Mesodermal cell (in vitro differentiated cells): ENCODE measurements at regions not wholly inside any gene's neighbourhood (a gene's known extent, or its start where the extent isn't known, plus 50 kb on each side); places are given as distances from the start of the nearest gene placed in this dataset.

Source experiments
- H3K27ac ChIP-seq: 2 replicates; pipeline ENCODE4 v1.7.0; 2013; ENCODE audit warnings: mild to moderate bottlenecking, low read depth, low read length, moderate library complexity; ENCODE audit not compliant: severe bottlenecking
- H3K36me3 ChIP-seq: 2 replicates; pipeline ENCODE4 v1.7.1; 2013; ENCODE audit warnings: mild to moderate bottlenecking, low read length, moderate library complexity; ENCODE audit not compliant: control insufficient read depth, insufficient read depth
- H3K4me1 ChIP-seq: one replicate; pipeline ENCODE4 v1.7.1; 2013; ENCODE audit warnings: mild to moderate bottlenecking, low read length; ENCODE audit not compliant: insufficient read depth, control insufficient read depth, poor library complexity, severe bottlenecking
- H3K4me3 ChIP-seq: 2 replicates; pipeline ENCODE4 v1.7.0; 2013; ENCODE audit warnings: low read length, control low read depth, mild to moderate bottlenecking; ENCODE audit not compliant: insufficient read depth, poor library complexity, severe bottlenecking; ENCODE audit errors: extremely low read depth
- H3K9me3 ChIP-seq: 2 replicates; pipeline ENCODE4 v1.7.1; 2013; ENCODE audit warnings: mild to moderate bottlenecking, low read length, moderate library complexity; ENCODE audit not compliant: control insufficient read depth
- WGBS, 2 experiments: methylation state at CpG; one replicate each; pipeline ENCODE4 v1.1.5; 2013; ENCODE audit warnings: missing lambda C conversion rate in 2 of 2; ENCODE audit not compliant: insufficient coverage in 2 of 2; 5-methylcytosine and 5-hydroxymethylcytosine counted together

GRCh38 chr16:66204756-66205155, 161.7 kb upstream of the CDH5 start:
- Histone ChIP-seq H3K27ac (no peak overlapping the region), H3K36me3 (no peaks in the 10 kb centered on the region), H3K4me3 (no peak overlapping the region), H3K4me1 (no peaks in the 10 kb centered on the region), H3K9me3 (peaks cover 5% of the 10 kb centered on the region)
- WGBS, 2 experiments, result no CpG with 5 or more reads among the region's 3 CpGs

- WGBS, 2 experiments, result 97 to 100% methylated on average over 2 to 4 of the region's 4 CpGs
- no peaks in the 10 kb centered on the region for H3K4me1 ChIP-seq
- H3K9me3 ChIP-seq, result peaks cover 5% of the 10 kb centered on the region
- H3K27ac ChIP-seq, result no peak overlapping the region
- no peak overlapping the region for H3K4me3 ChIP-seq
- H3K36me3 ChIP-seq, result no peaks in the 10 kb centered on the region
Measured at GRCh38 chr16:66203476-66203875, 163.0 kb upstream of the CDH5 start.

GRCh38 chr16:66199189-66199588, 167.3 kb upstream of the CDH5 start:
- WGBS, 2 experiments, result 100% methylated on average over 1 of the region's 1 CpG
- Histone ChIP-seq H3K9me3 (no peaks in the 10 kb centered on the region), H3K4me1 (no peaks in the 10 kb centered on the region), H3K36me3 (no peaks in the 10 kb centered on the region), H3K27ac (no peak overlapping the region), H3K4me3 (no peak overlapping the region)

GRCh38 chr16:66198641-66199040, 167.8 kb upstream of the CDH5 start:
- H3K27ac ChIP-seq, result no peak overlapping the region
- no peaks in the 10 kb centered on the region for H3K4me1 ChIP-seq
- H3K9me3 ChIP-seq, result no peaks in the 10 kb centered on the region
- no peaks in the 10 kb centered on the region for H3K36me3 ChIP-seq
- WGBS, 2 experiments, result 20% methylated on average over 1 of the region's 3 CpGs; no CpG with 5 or more reads in 1 of the 2 experiments
- no peak overlapping the region for H3K4me3 ChIP-seq

- WGBS, 2 experiments, result 86 to 100% methylated on average over 1 of the region's 4 CpGs
- H3K4me1 ChIP-seq, result no peaks in the 10 kb centered on the region
- no peak overlapping the region for H3K4me3 ChIP-seq
- no peaks in the 10 kb centered on the region for H3K9me3 ChIP-seq
- H3K36me3 ChIP-seq, result no peaks in the 10 kb centered on the region
- H3K27ac ChIP-seq, result no peak overlapping the region
Measured at GRCh38 chr16:66197668-66198278, 168.7 kb upstream of the CDH5 start.

GRCh38 chr16:66196770-66197169, 169.7 kb upstream of the CDH5 start:
- Histone ChIP-seq H3K9me3 (no peaks in the 10 kb centered on the region), H3K36me3 (no peaks in the 10 kb centered on the region), H3K4me1 (no peaks in the 10 kb centered on the region), H3K27ac (no peak overlapping the region), H3K4me3 (no peak overlapping the region)
- 83 to 91% methylated on average over 2 to 3 of the region's 3 CpGs for WGBS, 2 experiments

GRCh38 chr16:66194866-66195265, 171.6 kb upstream of the CDH5 start:
- H3K9me3 ChIP-seq, result no peaks in the 10 kb centered on the region
- H3K27ac ChIP-seq, result no peak overlapping the region
- no peaks in the 10 kb centered on the region for H3K36me3 ChIP-seq
- H3K4me3 ChIP-seq, result no peak overlapping the region
- H3K4me1 ChIP-seq, result no peaks in the 10 kb centered on the region

- H3K4me1 ChIP-seq, result no peaks in the 10 kb centered on the region
- H3K4me3 ChIP-seq, result no peak overlapping the region
- WGBS, 2 experiments, result 87 to 95% methylated on average over 2 to 3 of the region's 5 CpGs
- no peaks in the 10 kb centered on the region for H3K36me3 ChIP-seq
- no peak overlapping the region for H3K27ac ChIP-seq
- H3K9me3 ChIP-seq, result no peaks in the 10 kb centered on the region
Measured at GRCh38 chr16:66193543-66194229, 172.8 kb upstream of the CDH5 start.

GRCh38 chr16:66190411-66190810, 176.1 kb upstream of the CDH5 start:
- Histone ChIP-seq H3K4me1 (no peaks in the 10 kb centered on the region), H3K27ac (no peak overlapping the region)
- WGBS, 2 experiments, result 86% methylated on average over 1 of the region's 1 CpG; no CpG with 5 or more reads in 1 of the 2 experiments

GRCh38 chr16:66189951-66190350, 176.5 kb upstream of the CDH5 start:
- no peak overlapping the region for H3K4me3 ChIP-seq

More at GRCh38 chr16:66190411-66190810, 176.1 kb upstream of the CDH5 start:
- Histone ChIP-seq H3K4me3 (no peak overlapping the region), H3K9me3 (no peaks in the 10 kb centered on the region), H3K36me3 (no peaks in the 10 kb centered on the region)

More at GRCh38 chr16:66189951-66190350, 176.5 kb upstream of the CDH5 start:
- Histone ChIP-seq H3K9me3 (no peaks in the 10 kb centered on the region), H3K4me1 (no peaks in the 10 kb centered on the region), H3K36me3 (no peaks in the 10 kb centered on the region), H3K27ac (no peak overlapping the region)
- 88 to 90% methylated on average over 3 of the region's 4 CpGs for WGBS, 2 experiments
